Activated naive CD8-positive, alpha-beta T cell treated with anti-CD3 and anti-CD28 coated beads, Interleukin-2, amount 10 ng/mL, durations not matched to agents 7 days and 5 days (primary cell): ENCODE measurements at regions not wholly inside any gene's neighbourhood (a gene's known extent, or its start where the extent isn't known, plus 50 kb on each side); places are given as distances from the start of the nearest gene placed in this dataset.
"Not testable (repeated sequence)": the region's sequence is repeated elsewhere in the genome, so short reads cannot be mapped to it uniquely, and the experiment has no call there.

Experiments used
- ATAC-seq: fragments of 150-1000 bp; cut with Tn5 transposase; one replicate; pipeline ENCODE4 v1.10.0; 2021; ENCODE audit warnings: low read depth, moderate library complexity
- POLR2A ChIA-PET: fragments of 350-600 bp; sonication (Branson Sonifier 250); formaldehyde crosslinking; loops from one replicate; lab custom pipeline; 2021; ENCODE audit warnings: antibody characterized with exemption; lab: Charles Lee
- DNase-seq: peaks from one replicate; pipeline ENCODE4 v3.0.0; 2021
- H3K27ac Mint-ChIP-seq: one replicate; pipeline ENCODE4 v1.8.0; 2022; ENCODE audit warnings: mild to moderate bottlenecking, mixed read lengths
- H3K27me3 Mint-ChIP-seq: one replicate; pipeline ENCODE4 v1.8.0; 2022; ENCODE audit warnings: mild to moderate bottlenecking, moderate library complexity, mixed read lengths
- H3K36me3 Mint-ChIP-seq: one replicate; pipeline ENCODE4 v1.8.0; 2021; ENCODE audit warnings: mild to moderate bottlenecking, mixed read lengths
- H3K4me1 Mint-ChIP-seq: one replicate; pipeline ENCODE4 v1.8.0; 2021; ENCODE audit warnings: mixed read lengths
- H3K4me3 Mint-ChIP-seq: one replicate; pipeline ENCODE4 v1.8.0; 2022; ENCODE audit warnings: mild to moderate bottlenecking, moderate library complexity, mixed read lengths
- H3K9me3 Mint-ChIP-seq: one replicate; pipeline ENCODE4 v1.8.0; 2021; ENCODE audit warnings: mixed read lengths

DNA sequence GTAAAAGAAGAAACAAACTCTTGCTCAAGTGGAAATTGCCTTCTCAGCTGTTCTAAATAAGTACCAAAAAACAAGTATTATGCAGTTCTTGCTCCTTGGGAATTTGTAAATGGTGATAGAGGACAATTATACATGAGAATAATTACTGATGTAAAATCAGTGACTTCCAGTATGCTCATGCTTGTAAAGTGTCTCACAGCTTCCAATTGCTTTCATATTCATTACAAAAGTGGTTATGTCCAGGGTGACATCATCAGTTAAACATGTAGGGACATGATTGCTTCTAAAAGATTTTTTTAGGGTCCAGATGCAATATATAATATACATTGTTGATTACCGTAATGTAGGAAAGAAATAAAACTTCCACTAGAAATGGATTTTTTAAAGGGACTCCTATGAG lies 122.8 kb upstream of the B3GAT2 start:
- H3K36me3 Mint-ChIP-seq, result no peaks in the 10 kb centered on the region
- H3K9me3 Mint-ChIP-seq, result peaks cover 5% of the 10 kb centered on the region
- DNase-seq, result no peak
- H3K27me3 Mint-ChIP-seq, result peaks cover 2% of the 10 kb centered on the region
- H3K4me1 Mint-ChIP-seq, result no peaks in the 10 kb centered on the region
- no peak overlapping the region for H3K27ac Mint-ChIP-seq
- ATAC-seq, result no peak
- POLR2A ChIA-PET, result no interaction called here
- H3K4me3 Mint-ChIP-seq, result no peak overlapping the region

DNA sequence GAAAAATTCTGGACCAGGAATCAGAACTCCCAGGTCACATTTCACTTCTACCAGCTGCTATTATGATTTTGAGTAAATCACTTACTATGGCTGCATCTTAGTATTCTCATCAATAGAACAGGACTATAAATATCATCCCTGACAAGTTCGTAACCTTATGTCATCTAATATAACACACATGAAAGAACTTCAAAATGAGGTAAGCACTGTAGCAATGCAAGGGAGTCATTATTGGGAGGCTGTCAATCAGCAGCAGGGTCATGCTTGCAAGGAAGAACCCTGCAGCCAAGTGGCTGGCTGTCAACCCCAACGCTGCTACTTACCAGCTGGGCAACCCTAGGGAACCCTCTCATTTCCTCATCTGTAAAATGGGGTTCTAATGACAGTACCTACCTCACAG lies 123.3 kb upstream of the B3GAT2 start:
- POLR2A ChIA-PET, result no interaction called here
- no peak overlapping the region for H3K27ac Mint-ChIP-seq
- DNase-seq (no peak), ATAC-seq (no peak)
- no peak overlapping the region for H3K4me3 Mint-ChIP-seq
- peaks cover 2% of the 10 kb centered on the region for H3K27me3 Mint-ChIP-seq
- H3K9me3 Mint-ChIP-seq, result peaks cover 5% of the 10 kb centered on the region
- no peaks in the 10 kb centered on the region for H3K4me1 Mint-ChIP-seq
- H3K36me3 Mint-ChIP-seq, result no peaks in the 10 kb centered on the region

DNA sequence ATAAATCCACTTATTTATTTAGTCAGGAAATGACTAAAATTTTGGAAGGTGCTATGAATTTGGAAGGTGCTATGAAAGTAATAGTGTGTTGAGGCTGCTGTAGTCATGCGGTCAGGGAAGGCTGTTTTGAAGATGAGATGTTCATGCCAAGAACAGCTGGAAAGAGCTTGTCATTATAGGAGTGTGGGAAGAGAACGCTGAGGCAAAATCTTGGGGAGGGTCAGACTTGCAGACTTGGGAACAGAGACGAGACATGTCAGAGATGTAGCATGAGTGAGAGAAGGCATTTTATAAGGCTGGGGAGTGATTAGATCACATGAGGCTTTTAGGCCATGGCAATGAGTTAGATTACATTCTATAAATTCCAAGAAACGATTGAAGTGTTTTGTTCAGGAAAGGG lies 124.0 kb upstream of the B3GAT2 start:
- no peak overlapping the region for H3K27ac Mint-ChIP-seq
- no peaks in the 10 kb centered on the region for H3K4me1 Mint-ChIP-seq
- H3K4me3 Mint-ChIP-seq, result no peak overlapping the region
- peaks cover 5% of the 10 kb centered on the region for H3K9me3 Mint-ChIP-seq
- no peak for DNase-seq
- no peaks in the 10 kb centered on the region for H3K36me3 Mint-ChIP-seq
- H3K27me3 Mint-ChIP-seq, result no peaks in the 10 kb centered on the region
- POLR2A ChIA-PET, result no interaction called here
- no peak for ATAC-seq

DNA sequence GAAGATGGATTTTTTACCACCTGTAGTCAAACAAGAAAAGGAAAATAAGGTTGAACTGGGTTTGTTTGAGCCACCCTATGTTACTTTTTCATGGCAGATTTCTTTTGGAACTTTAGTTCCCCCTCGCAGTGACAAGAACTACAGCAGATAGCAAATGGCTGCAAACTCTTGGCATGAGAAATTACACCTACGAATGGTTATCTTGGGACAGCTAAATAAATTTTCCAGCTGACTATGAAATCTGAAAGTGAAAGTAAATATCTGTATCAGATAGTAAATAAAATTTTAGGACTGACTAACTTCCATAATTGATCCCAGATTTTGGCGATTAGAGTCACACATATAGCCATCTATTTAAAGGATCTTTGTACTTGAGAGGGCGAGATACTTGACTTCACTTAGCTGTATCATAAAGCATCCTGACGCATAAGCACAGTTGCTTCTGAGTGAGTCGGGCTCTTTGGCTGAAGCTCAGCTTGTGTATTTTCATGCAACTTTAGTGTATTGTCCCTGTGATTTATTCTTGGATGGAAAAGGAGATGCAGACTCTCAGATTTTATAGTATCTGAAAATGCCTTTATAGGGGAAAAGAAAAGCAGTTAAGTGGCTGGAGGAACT lies 125.3 kb upstream of the B3GAT2 start:
- Mint-ChIP-seq H3K9me3 (peaks cover 5% of the 10 kb centered on the region), H3K27ac (no peak overlapping the region), H3K27me3 (no peaks in the 10 kb centered on the region), H3K4me3 (no peak overlapping the region), H3K4me1 (no peaks in the 10 kb centered on the region), H3K36me3 (no peaks in the 10 kb centered on the region)
- POLR2A ChIA-PET, result no interaction called here
- DNase-seq (no peak), ATAC-seq (no peak)

DNA sequence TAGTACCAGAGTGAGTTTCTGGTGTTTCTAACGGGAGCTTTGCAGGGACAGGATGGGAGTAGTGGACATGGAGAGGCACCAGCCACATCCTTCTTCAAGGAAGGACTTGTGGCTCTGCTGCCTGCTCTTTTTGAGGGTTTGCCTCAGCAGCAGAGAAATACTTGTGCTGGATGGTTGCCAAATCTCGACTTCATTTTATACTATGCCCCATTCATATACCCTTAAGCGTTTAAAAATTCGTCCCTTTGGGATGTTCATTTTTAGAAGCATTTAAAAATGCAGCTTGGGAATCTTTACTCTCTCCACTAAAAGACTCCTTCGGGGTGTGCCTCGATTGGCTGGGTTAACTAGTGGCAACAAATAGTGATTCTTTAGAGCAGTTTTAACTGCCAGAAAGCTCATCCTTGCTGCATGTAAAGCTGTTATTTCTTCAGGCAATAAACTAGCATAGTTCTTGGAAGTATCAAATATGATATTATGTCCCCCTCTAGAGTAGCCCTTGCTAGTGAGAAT lies 126.5 kb upstream of the B3GAT2 start:
- Mint-ChIP-seq H3K4me1 (no peaks in the 10 kb centered on the region), H3K27ac (no peak overlapping the region), H3K27me3 (peaks cover 2% of the 10 kb centered on the region), H3K36me3 (no peaks in the 10 kb centered on the region), H3K4me3 (no peak overlapping the region), H3K9me3 (peaks cover 2% of the 10 kb centered on the region)
- ATAC-seq (no peak), DNase-seq (no peak)
- POLR2A ChIA-PET, result no interaction called here

DNA sequence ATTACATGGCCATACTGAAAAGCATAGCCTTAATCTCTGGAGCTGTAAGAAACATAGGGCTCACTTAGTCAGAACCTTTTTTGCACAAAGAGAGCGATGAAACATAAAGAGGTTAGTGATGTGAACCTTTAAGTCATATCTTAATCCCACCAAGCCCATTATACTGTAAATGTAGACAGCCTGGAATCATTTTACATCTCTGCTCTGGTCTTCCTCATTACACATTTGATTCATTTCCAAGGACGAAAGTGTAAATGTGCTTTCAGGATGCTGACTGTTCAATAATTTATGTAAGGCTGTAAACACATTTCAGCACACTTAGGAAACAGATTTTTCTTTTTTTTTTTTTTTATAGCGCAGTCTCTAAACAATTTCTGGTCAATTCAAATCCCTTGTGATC lies 131.3 kb upstream of the B3GAT2 start:
- H3K27ac Mint-ChIP-seq, result no peak overlapping the region
- no peaks in the 10 kb centered on the region for H3K4me1 Mint-ChIP-seq
- ATAC-seq (no peak), DNase-seq (no peak)
- peaks cover 4% of the 10 kb centered on the region for H3K27me3 Mint-ChIP-seq
- H3K36me3 Mint-ChIP-seq, result no peaks in the 10 kb centered on the region
- no peaks in the 10 kb centered on the region for H3K9me3 Mint-ChIP-seq
- no peak overlapping the region for H3K4me3 Mint-ChIP-seq
- POLR2A ChIA-PET, result no interaction called here

DNA sequence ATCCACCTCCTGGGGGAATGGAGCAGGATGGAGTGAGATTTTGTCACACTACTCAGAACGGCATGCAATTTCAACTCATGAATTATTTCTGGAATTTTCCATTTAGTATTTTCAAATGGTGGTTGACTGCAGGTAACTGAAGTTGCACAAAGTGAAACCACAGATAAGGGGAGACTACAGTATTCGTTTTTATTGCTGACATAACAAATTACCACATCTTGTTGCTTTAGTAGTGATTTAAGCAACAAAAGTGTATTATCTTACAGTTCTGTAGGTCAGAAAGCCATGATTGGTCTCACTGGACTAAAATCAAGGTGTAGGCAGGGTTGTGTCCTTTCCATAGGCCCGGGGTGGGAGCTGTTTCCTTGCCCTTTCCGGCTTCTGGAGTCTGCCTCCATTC lies 133.4 kb upstream of the B3GAT2 start:
- POLR2A ChIA-PET, result no interaction called here
- Mint-ChIP-seq H3K36me3 (no peaks in the 10 kb centered on the region), H3K4me1 (no peaks in the 10 kb centered on the region), H3K27me3 (peaks cover 4% of the 10 kb centered on the region), H3K4me3 (no peak overlapping the region), H3K9me3 (no peaks in the 10 kb centered on the region), H3K27ac (no peak overlapping the region)
- ATAC-seq, result no peak
- no peak for DNase-seq

DNA sequence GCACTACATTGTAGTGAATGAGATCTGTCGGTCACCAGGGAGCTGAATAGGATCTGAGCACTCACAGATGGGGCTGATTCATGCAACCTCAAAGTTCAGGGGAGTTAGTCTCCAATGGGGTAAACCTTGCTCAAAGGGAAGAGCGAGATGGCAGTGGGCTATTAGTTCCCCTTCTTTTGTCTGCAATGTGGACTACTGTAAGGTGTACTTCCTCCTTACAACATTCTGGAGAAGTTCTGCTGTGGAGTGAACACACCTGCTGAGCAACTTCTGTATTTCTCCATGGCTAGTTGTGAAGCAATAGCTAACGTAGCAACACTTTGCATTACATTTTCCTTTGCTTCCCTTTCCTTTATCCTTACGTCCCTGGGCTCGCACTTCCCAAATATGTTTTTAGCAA lies 134.3 kb upstream of the B3GAT2 start:
- Mint-ChIP-seq H3K4me1 (no peaks in the 10 kb centered on the region), H3K27me3 (peaks cover 6% of the 10 kb centered on the region), H3K4me3 (no peak overlapping the region), H3K36me3 (no peaks in the 10 kb centered on the region), H3K9me3 (no peaks in the 10 kb centered on the region), H3K27ac (no peak overlapping the region)
- POLR2A ChIA-PET, result no interaction called here
- DNase-seq (no peak), ATAC-seq (no peak)

DNA sequence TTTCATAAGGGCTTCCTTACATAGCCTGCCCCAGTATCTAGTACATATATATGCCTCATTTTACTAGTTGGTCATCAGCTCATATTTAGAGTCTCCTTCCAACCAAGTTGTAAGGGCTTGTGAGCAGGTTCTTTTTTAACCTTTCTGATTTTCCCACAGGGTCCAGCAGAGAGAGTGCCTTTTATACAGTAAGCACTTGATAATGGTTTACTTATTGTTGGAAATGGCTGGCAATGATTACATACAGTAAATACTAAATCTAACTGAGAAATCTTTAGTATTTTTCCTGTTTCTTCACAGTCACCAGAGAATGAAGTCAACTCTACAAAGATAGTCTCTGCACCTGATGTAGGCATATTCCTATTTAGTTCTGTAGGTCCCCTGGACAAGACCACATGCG lies 135.1 kb upstream of the B3GAT2 start:
- Mint-ChIP-seq H3K27me3 (peaks cover 6% of the 10 kb centered on the region), H3K4me3 (no peak overlapping the region), H3K27ac (no peak overlapping the region), H3K9me3 (no peaks in the 10 kb centered on the region), H3K4me1 (no peaks in the 10 kb centered on the region), H3K36me3 (no peaks in the 10 kb centered on the region)
- DNase-seq, result no peak
- POLR2A ChIA-PET, result no interaction called here
- no peak for ATAC-seq

DNA sequence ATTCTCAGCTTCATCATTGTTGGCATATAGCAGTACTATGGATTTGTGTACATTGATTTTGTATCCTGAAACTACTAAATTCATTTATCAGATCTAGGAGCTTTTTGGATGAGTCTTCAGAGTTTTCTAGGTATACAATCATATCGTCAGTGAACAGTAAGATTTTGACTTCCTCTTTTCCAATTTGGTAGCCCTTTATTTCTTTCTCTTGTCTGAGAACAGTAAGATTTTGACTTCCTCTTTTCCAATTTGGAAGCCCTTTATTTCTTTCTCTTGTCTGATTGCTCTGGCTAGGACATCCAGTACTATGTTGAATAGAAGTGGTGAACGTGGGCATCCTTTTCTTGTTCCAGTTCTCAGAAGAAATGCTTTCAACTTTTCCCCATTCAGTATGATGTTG lies 140.4 kb upstream of the B3GAT2 start:
- POLR2A ChIA-PET, H3K4me3 Mint-ChIP-seq, DNase-seq, H3K27ac Mint-ChIP-seq, H3K9me3 Mint-ChIP-seq, H3K27me3 Mint-ChIP-seq, H3K4me1 Mint-ChIP-seq, ATAC-seq, H3K36me3 Mint-ChIP-seq: not testable (repeated sequence)

DNA sequence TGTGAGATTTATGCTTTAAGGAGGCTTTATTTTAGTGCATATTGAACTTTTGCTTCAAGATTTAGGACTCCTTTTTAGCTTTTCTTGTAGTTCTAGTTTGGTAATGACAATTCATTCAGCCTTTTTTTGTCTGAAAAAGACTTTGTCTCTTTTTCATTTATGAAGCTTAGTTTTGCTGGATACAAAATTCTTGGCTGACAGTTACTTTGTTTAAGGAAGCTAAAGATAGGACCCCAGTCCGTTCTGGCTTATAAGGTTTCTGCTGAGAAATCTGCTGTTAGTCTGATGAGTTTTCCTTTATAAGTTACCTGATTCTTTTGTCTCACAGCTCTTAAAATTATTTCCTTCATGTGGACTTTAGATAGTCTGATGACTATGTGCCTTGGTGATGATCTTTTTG lies 142.8 kb upstream of the B3GAT2 start:
- H3K36me3 Mint-ChIP-seq, result no peaks in the 10 kb centered on the region
- no peaks in the 10 kb centered on the region for H3K9me3 Mint-ChIP-seq
- POLR2A ChIA-PET, result no interaction called here
- H3K4me1 Mint-ChIP-seq, result no peaks in the 10 kb centered on the region
- H3K27ac Mint-ChIP-seq, result no peak overlapping the region
- H3K27me3 Mint-ChIP-seq, result peaks cover 2% of the 10 kb centered on the region
- ATAC-seq, result no peak
- no peak overlapping the region for H3K4me3 Mint-ChIP-seq
- no peak for DNase-seq

DNA sequence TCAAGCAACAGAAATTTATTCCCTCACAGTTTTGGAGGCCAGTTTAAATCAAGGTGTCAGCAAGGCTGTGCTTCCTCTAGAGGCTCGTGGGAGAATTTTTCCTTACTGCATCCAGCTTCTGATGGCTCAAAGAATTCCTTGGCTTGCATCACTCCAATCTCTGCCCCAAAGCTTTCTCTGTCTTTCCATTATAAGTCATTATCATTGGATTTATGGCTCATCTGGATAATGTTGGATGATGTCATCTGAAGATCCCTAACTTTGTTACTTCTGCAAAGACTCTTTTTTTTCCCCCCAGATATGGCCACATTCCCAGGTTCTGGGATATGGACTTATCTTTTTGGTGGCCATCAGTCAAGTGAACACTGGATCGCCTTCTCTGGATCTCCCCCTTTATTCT lies 146.3 kb upstream of the B3GAT2 start:
- H3K9me3 Mint-ChIP-seq, result no peaks in the 10 kb centered on the region
- ATAC-seq (no peak), DNase-seq (no peak)
- H3K4me3 Mint-ChIP-seq, result no peak overlapping the region
- no peaks in the 10 kb centered on the region for H3K36me3 Mint-ChIP-seq
- no peaks in the 10 kb centered on the region for H3K4me1 Mint-ChIP-seq
- peaks cover 9% of the 10 kb centered on the region for H3K27me3 Mint-ChIP-seq
- H3K27ac Mint-ChIP-seq, result no peak overlapping the region
- POLR2A ChIA-PET, result no interaction called here

DNA sequence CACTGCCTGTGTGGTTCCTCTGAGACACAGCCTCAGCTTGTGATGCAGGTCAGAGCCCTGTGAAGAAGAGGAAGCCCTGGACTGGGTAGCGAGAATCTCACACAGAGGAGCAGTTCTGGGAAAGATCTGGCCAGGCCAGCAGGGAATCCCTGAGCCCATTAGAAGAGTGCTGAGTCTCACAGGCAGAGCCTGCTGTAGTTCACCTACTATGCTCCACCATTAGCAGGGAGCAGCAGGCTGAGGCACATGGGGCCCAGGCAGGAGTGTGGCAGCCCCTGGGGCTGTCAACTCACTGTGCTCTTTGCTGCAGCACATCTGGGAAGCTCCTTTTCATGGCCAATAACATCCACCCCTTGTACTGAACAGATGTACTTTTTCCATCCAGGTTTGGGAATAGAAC lies 146.8 kb upstream of the B3GAT2 start:
- POLR2A ChIA-PET, result no interaction called here
- H3K36me3 Mint-ChIP-seq, result no peaks in the 10 kb centered on the region
- ATAC-seq, result no peak

DNA sequence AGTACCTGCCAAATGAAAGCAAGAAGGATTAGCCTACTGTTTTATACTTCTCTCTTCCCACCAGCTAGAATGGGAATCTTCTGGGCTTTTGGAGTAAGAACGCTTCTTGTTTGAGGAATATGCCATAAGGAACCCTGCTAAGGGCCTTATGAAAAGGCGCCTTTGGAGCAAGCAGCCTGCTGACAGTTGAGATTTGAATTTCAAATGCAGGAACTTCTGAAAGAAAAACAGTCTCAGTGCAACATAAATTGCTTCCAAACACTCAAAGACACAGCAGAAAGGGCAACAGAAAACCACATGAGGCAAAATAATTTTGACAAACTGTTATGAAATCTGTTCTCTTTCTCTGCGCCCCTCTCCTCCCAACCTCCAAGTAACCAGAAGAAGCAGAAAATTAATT lies 149.4 kb upstream of the B3GAT2 start:
- ATAC-seq (no peak), DNase-seq (no peak)
- H3K9me3 Mint-ChIP-seq, result no peaks in the 10 kb centered on the region
- H3K4me1 Mint-ChIP-seq, result no peaks in the 10 kb centered on the region
- H3K27ac Mint-ChIP-seq, result no peak overlapping the region
- no peak overlapping the region for H3K4me3 Mint-ChIP-seq
- no peaks in the 10 kb centered on the region for H3K36me3 Mint-ChIP-seq
- POLR2A ChIA-PET, result no interaction called here
- peaks cover 15% of the 10 kb centered on the region for H3K27me3 Mint-ChIP-seq

More for the DNA sequence above, 146.8 kb upstream of the B3GAT2 start:
- Mint-ChIP-seq H3K27me3 (peaks cover 11% of the 10 kb centered on the region), H3K9me3 (no peaks in the 10 kb centered on the region), H3K27ac (no peak overlapping the region), H3K4me1 (no peaks in the 10 kb centered on the region), H3K4me3 (no peak overlapping the region)
- DNase-seq, result no peak
